Colonic mucosa (tissue), 4 donors: ENCODE measurements at regions not wholly inside any gene's neighbourhood (a gene's known extent, or its start where the extent isn't known, plus 50 kb on each side); places are given as distances from the start of the nearest gene placed in this dataset.
A peak's percentile ranks its signal among the peaks of the same experiment; 100 is the strongest.
"Not testable (repeated sequence)": the region's sequence is repeated elsewhere in the genome, so short reads cannot be mapped to it uniquely, and the experiment has no call there.

Experiments
- DNase-seq: peaks from one replicate; pipeline ENCODE4 v3.0.0-alpha.2; 2020
- H3K27ac ChIP-seq: fragments of 200-600 bp; one replicate; pipeline ENCODE4 v1.8.0; 2021
- H3K27me3 ChIP-seq: fragments of 200-600 bp; one replicate; pipeline ENCODE4 v1.8.0; 2021
- H3K36me3 ChIP-seq: fragments of 200-600 bp; one replicate; pipeline ENCODE4 v1.8.0; 2021
- H3K4me1 ChIP-seq: fragments of 200-600 bp; one replicate; pipeline ENCODE4 v1.8.0; 2021; ENCODE audit warnings: mild to moderate bottlenecking
- H3K4me3 ChIP-seq: fragments of 200-600 bp; one replicate; pipeline ENCODE4 v1.8.0; 2021
- H3K9ac ChIP-seq, 2 donors: one replicate each; pipeline ENCODE4 v1.7.0; 2013; ENCODE audit warnings: control low read depth in 2 of 2, low read depth in 2 of 2, low read length in 2 of 2
- H3K9me3 ChIP-seq: fragments of 200-600 bp; one replicate; pipeline ENCODE4 v1.8.0; 2021
- CTCF ChIP-seq: fragments of 200-600 bp; IDR thresholded peaks from one replicate; pipeline ENCODE4 v1.8.0; 2022; ENCODE audit warnings: antibody characterized with exemption, mild to moderate bottlenecking
- intact Hi-C: fragments of 100-400 bp; cut with DNase I; formaldehyde crosslinking; loops from one replicate; pipeline ENCODE4 v1.14.1; 2022
- donor health status: healthy.
- donor health status: DM: no; HTN: no; CAD: no.
- donor health status: DM: no; HTN: no; CAD: no.

- H3K9ac ChIP-seq, result no peak overlapping the region
- no peak overlapping the region for H3K27ac ChIP-seq
- no peak overlapping the region for H3K4me3 ChIP-seq
- no peaks in the 10 kb centered on the region for H3K9me3 ChIP-seq
- TF ChIP-seq CTCF, result no peak
- intact Hi-C loops, result no loop called here
- no peaks in the 10 kb centered on the region for H3K27me3 ChIP-seq
- DNase-seq, result no peak
- H3K36me3 ChIP-seq, result no peaks in the 10 kb centered on the region
- H3K4me1 ChIP-seq, result no peaks in the 10 kb centered on the region
Measured at GRCh38 chrX:77003956-77004355, 443.2 kb upstream of the FGF16 start.

- no peak for DNase-seq
- Histone ChIP-seq H3K9me3 (no peaks in the 10 kb centered on the region), H3K9ac (no peak overlapping the region), H3K27ac (no peak overlapping the region), H3K4me3 (no peak overlapping the region), H3K36me3 (no peaks in the 10 kb centered on the region), H3K27me3 (no peaks in the 10 kb centered on the region), H3K4me1 (no peaks in the 10 kb centered on the region)
- no peak for TF ChIP-seq CTCF
- intact Hi-C loops, result no loop called here
Measured at GRCh38 chrX:77009691-77010090, 437.5 kb upstream of the FGF16 start.

GRCh38 chrX:77014377-77015372 lies 432.5 kb upstream of the FGF16 start:
- intact Hi-C loops, result no loop called here

GRCh38 chrX:77017093-77017492 lies 430.1 kb upstream of the FGF16 start:
- Histone ChIP-seq H3K9ac (no peak overlapping the region), H3K27ac (no peak overlapping the region), H3K36me3 (no peaks in the 10 kb centered on the region), H3K4me3 (no peak overlapping the region), H3K4me1 (no peaks in the 10 kb centered on the region), H3K27me3 (no peaks in the 10 kb centered on the region), H3K9me3 (no peaks in the 10 kb centered on the region)
- no peak for TF ChIP-seq CTCF
- intact Hi-C loops, result no loop called here
- no peak for DNase-seq

More at GRCh38 chrX:77014377-77015372, 432.5 kb upstream of the FGF16 start:
- no peaks in the 10 kb centered on the region for H3K36me3 ChIP-seq
- no peak overlapping the region for H3K4me3 ChIP-seq
- no peak for TF ChIP-seq CTCF
- no peak for DNase-seq
- H3K4me1 ChIP-seq, result no peaks in the 10 kb centered on the region
- H3K27ac ChIP-seq, result no peak overlapping the region
- H3K9ac ChIP-seq, result no peak overlapping the region
- no peaks in the 10 kb centered on the region for H3K9me3 ChIP-seq
- no peaks in the 10 kb centered on the region for H3K27me3 ChIP-seq

- H3K9ac ChIP-seq, H3K9me3 ChIP-seq, H3K27ac ChIP-seq, H3K4me1 ChIP-seq, H3K4me3 ChIP-seq, H3K36me3 ChIP-seq, intact Hi-C loops, H3K27me3 ChIP-seq: not testable (repeated sequence)
- DNase-seq, result peak; percentile 19
Measured at GRCh38 chrX:77046180-77046810, 400.9 kb upstream of the FGF16 start.

GRCh38 chrX:77060572-77060971 lies 386.6 kb upstream of the FGF16 start:
- no peak for TF ChIP-seq CTCF
- Histone ChIP-seq H3K27ac (no peak overlapping the region), H3K27me3 (no peaks in the 10 kb centered on the region), H3K4me1 (no peaks in the 10 kb centered on the region), H3K9ac (no peak overlapping the region), H3K36me3 (no peaks in the 10 kb centered on the region), H3K9me3 (no peaks in the 10 kb centered on the region), H3K4me3 (no peak overlapping the region)
- intact Hi-C loops, result no loop called here
- no peak for DNase-seq
